Panc1 (cell line): ENCODE measurements at regions not wholly inside any gene's neighbourhood (a gene's known extent, or its start where the extent isn't known, plus 50 kb on each side); places are given as distances from the start of the nearest gene placed in this dataset.

Experiments used
- ATAC-seq: fragments of 200-7000 bp; cut with Tn5 transposase; 2 replicates; pipeline ENCODE4 v1.9.1; 2020; ENCODE audit warnings: mild to moderate bottlenecking, moderate library complexity
- BruUV-seq: library from RNA; stranded (reverse); fragments of 400-500 nt; replicated peaks from 2 replicates; lab custom pipeline; 2021; lab: Mats Ljungman, UMichigan
- CTCF ChIA-PET: fragments of 300-600 bp; sonication (Branson Sonifier 250); formaldehyde crosslinking; loops from one replicate; lab custom pipeline; 2022; ENCODE audit warnings: antibody characterized with exemption; lab: Charles Lee
- POLR2A ChIA-PET: fragments of 300-600 bp; sonication (Branson Sonifier 250); formaldehyde crosslinking; loops from one replicate; lab custom pipeline; 2022; ENCODE audit warnings: antibody characterized with exemption; lab: Charles Lee
- DNase-seq: peaks from one replicate; pipeline ENCODE4 v3.0.0-alpha.2; 2010; ENCODE audit warnings: low read depth, low spot score
- H3K27ac ChIP-seq: 2 replicates; pipeline ENCODE4 v1.5.1; 2011; ENCODE audit warnings: mild to moderate bottlenecking, low read length, inconsistent platforms
- H3K27me3 ChIP-seq: fragments of 200-500 bp; sonication (Bioruptor generic); 2 replicates; pipeline ENCODE4 v1.6.0; 2014; ENCODE audit warnings: low read length, inconsistent platforms; ENCODE audit not compliant: control insufficient read depth, insufficient read depth
- H3K36me3 ChIP-seq: fragments of 200-500 bp; sonication (Bioruptor generic); 2 replicates; pipeline ENCODE4 v1.5.1; 2014; ENCODE audit warnings: inconsistent platforms, mild to moderate bottlenecking, low read length, moderate library complexity; ENCODE audit not compliant: control insufficient read depth, insufficient read depth
- H3K4me1 ChIP-seq: 2 replicates; pipeline ENCODE4 v1.5.1; 2011; ENCODE audit warnings: inconsistent platforms, mild to moderate bottlenecking, low read length, moderate library complexity; ENCODE audit not compliant: control insufficient read depth, insufficient read depth
- H3K4me3 ChIP-seq, 2 experiments: 2 replicates each; pipeline ENCODE4 v1.5.1; 2011 to 2012; ENCODE audit warnings: low read depth in 2 of 2, low read length in 2 of 2, mild to moderate bottlenecking in 2 of 2, inconsistent platforms in 1 of 2, moderate library complexity in 1 of 2
- H3K9me3 ChIP-seq: fragments of 200-500 bp; sonication (Bioruptor generic); 2 replicates; pipeline ENCODE4 v1.5.1; 2014; ENCODE audit warnings: low read depth, mild to moderate bottlenecking, inconsistent platforms, low read length, moderate library complexity; ENCODE audit not compliant: control insufficient read depth, insufficient read depth
- CTCF ChIP-seq: fragments of 450-650 bp; IDR thresholded peaks from 2 replicates; pipeline ENCODE4 v1.5.1; 2017; ENCODE audit warnings: mild to moderate bottlenecking
- POLR2AphosphoS5 ChIP-seq: IDR thresholded peaks from 2 replicates; pipeline ENCODE4 v1.6.1; 2012; ENCODE audit warnings: mild to moderate bottlenecking, low read depth, low read length, moderate library complexity
- SIN3A ChIP-seq: IDR thresholded peaks from 2 replicates; pipeline ENCODE4 v1.6.1; 2012; ENCODE audit warnings: low read depth, mild to moderate bottlenecking, low read length, moderate library complexity, borderline replicate concordance; ENCODE audit not compliant: insufficient read depth
- TCF7L2 ChIP-seq: IDR thresholded peaks from 2 replicates; pipeline ENCODE4 v1.6.1; 2011; ENCODE audit warnings: mild to moderate bottlenecking, low read depth, low read length, inconsistent platforms
- in situ Hi-C: cut with HindIII; loops from 2 replicates; pipeline ENCODE4 v1.10.0; 2016; ENCODE audit warnings: low sequenced_read_pairs, low pct_unique_long_range_greater_than_20kb
- intact Hi-C: fragments of 100-400 bp; cut with micrococcal nuclease; formaldehyde crosslinking; loops from one replicate; pipeline ENCODE4 v1.10.0; 2022; ENCODE audit not compliant: unreplicated experiment

- BruUV-seq = no TSS peak
- no peaks in the 10 kb centered on the region for H3K4me1 ChIP-seq
- H3K36me3 ChIP-seq = no peaks in the 10 kb centered on the region
- H3K27me3 ChIP-seq = no peaks in the 10 kb centered on the region
- H3K4me3 ChIP-seq = no peak overlapping the region
- TF ChIP-seq TCF7L2 (no peak), CTCF (0 out of 2 replicates have a peak, but pooled peaks have one; percentile 8), POLR2AphosphoS5 (no peak), SIN3A (no peak)
- CTCF ChIA-PET = no interaction called here
- in situ Hi-C loops (no loop called here), intact Hi-C loops (no loop called here)
- H3K9me3 ChIP-seq = no peaks in the 10 kb centered on the region
- no peak overlapping the region for H3K27ac ChIP-seq
- DNase-seq = no peak
- POLR2A ChIA-PET = no interaction called here
- no peak for ATAC-seq
Measured at GRCh38 chr1:68281946-68282615, 49.8 kb upstream of the WLS start.
